LNCAP (cell line): ENCODE measurements at regions not wholly inside any gene's neighbourhood (a gene's known extent, or its start where the extent isn't known, plus 50 kb on each side); places are given as distances from the start of the nearest gene placed in this dataset.

ENCODE experiments used
- TF ChIP-seq, protein P1 (sequence below): fragments of 450-650 bp; IDR thresholded peaks from 2 replicates; pipeline ENCODE4 v1.5.1; 2017; ENCODE audit warnings: mild to moderate bottlenecking

DNA sequence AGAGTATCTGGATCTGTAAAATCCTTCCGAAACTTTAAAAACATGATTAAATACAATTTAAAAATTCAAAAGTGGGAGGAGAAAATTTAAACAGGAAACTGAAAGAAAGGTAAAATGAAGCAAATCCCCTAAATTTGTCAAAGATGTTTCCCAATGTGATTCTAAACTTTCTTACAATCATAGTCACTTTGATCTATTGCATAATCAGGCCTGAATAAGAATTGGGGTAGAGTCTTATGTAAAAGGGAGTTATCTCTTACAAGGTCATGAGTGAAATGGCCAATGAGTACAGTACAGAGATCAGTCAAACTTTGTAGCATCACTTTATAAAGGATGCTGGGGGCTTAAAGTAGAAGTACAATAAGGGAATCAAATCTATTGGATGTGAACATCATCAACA, 1657.7 kb upstream of the CELF4 start:
- TF ChIP-seq, protein P1, sequence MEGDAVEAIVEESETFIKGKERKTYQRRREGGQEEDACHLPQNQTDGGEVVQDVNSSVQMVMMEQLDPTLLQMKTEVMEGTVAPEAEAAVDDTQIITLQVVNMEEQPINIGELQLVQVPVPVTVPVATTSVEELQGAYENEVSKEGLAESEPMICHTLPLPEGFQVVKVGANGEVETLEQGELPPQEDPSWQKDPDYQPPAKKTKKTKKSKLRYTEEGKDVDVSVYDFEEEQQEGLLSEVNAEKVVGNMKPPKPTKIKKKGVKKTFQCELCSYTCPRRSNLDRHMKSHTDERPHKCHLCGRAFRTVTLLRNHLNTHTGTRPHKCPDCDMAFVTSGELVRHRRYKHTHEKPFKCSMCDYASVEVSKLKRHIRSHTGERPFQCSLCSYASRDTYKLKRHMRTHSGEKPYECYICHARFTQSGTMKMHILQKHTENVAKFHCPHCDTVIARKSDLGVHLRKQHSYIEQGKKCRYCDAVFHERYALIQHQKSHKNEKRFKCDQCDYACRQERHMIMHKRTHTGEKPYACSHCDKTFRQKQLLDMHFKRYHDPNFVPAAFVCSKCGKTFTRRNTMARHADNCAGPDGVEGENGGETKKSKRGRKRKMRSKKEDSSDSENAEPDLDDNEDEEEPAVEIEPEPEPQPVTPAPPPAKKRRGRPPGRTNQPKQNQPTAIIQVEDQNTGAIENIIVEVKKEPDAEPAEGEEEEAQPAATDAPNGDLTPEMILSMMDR = no peak

DNA sequence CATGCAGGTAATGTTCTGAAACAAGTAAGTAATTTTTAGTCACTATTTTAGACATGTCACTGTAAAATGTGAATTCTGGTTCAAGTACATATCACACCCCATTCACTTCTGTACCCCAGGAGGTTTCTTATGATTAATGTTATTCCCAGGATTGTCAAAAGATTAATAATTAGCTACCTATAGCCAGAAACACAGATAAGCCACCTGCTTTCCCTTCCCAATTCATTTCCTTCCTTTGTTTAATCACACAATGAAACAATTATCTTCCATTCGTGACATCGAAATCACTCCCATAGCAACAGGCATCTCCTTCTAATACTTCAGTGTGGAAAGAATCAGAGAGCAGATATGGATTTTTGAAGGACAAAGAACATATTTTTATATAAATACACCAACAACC, 1650.3 kb upstream of the CELF4 start:
- TF ChIP-seq, protein P1 = no peak

DNA sequence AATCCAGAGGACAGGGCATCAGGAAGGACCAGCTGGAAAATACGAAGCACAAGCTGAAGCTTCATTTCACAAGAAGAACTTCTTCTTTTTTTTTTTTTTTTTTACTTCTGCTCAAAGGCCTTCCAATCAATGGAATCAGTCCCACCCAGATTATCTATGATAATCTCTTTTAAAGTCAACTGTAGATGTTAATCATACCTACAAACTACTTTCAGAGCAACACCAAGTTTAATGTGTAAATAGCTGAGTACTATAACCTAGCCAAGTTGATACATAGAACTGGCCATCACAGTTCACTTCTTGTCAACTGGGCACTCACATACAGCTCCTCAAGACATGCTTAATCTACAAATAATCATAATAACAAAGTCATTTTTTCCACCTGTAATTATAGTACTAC, 1645.9 kb upstream of the CELF4 start:
- TF ChIP-seq, protein P1 = no peak

DNA sequence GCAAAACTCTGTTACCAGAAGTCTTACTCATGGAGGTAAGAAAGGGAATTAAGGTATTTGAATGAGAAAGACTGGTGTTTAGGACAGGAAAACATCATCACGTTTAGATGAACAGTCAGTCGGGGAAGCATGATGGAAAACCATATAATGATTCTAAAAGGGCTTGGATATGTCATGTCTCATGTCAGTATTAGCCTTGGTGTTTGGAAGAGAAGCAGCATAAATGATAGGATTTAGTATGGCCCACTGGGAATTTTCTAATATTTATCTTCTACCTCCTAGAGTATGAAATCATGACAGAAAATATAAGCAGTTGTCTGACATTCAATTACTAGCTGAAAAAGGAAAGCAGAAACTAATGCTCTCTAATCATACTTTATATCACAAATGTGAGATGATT, 1643.6 kb upstream of the CELF4 start:
- TF ChIP-seq, protein P1 = no peak

DNA sequence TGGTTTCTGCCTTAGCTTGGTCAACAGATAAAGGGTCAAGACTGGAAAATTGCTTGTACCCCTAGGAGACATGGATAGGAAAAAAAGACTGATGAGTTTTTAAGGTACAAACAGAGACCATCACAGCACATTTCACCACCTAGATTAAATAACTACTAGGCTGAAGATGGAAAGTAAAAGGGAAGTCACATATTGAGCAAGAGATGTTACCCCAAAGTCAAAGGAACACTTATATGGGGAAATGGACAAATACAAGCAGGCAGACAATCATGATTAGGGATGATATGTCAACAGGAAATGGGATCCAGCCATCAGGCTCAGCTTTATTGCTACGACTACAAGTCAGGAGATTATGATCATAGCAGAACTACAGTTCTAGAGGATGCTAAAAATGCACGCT, 1643.1 kb upstream of the CELF4 start:
- TF ChIP-seq, protein P1 = no peak

DNA sequence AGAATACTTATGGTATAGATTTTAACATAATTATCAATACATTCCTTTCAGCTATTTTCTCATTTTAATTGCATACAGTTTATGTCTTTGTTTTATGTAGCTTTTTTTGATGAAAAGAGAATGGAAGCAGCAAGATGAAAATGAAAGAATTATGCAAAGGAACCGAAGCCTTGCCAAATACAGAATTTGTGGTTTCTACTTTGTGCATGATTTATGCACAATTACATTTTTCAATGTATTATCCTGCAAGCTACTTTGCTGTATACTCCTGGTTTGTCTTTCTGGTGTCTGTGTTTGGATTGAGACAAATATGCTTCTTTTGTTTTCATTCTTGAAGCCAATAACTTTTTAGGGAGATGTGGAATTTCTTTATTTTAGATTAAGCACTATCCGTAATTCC, 1642.6 kb upstream of the CELF4 start:
- TF ChIP-seq, protein P1 = no peak

DNA sequence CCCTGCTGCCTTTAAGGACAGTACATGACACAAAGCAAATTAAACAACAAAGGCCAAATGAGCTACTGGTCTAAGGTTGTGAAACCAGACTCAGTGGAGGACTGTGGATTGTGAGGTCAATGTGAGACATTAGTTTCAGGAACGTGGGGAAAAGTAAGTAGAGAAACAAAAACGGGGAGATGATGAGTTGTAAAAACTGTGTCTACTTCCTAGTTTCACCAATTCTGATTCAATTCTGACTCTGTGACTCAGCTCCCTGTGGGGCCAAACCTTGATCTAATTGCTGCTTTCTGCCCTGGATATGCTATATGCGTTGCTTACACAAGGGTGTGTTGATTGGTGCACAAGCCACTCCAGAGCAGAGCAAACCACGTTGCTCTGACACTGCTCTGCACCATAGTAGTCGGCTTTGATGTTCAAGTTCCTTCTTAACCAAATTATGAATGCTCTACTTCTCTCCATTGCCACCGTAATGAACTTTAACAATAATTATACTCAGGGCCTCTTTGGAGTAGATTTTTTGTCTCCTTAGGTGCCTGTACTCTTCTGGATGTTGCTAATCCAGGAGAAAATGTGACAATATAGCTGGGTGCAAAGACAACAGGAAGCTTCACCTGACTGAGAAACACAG, 1640.1 kb upstream of the CELF4 start:
- TF ChIP-seq, protein P1 = no peak

- TF ChIP-seq, protein P1 = no peak
Observed at GRCh38 chr18:39200153-39200552, 1634.6 kb upstream of the CELF4 start.
